ENCODE measurements at regions not wholly inside any gene's neighbourhood (a gene's known extent, or its start where the extent isn't known, plus 50 kb on each side); places are given as distances from the start of the nearest gene placed in this dataset.

DNA sequence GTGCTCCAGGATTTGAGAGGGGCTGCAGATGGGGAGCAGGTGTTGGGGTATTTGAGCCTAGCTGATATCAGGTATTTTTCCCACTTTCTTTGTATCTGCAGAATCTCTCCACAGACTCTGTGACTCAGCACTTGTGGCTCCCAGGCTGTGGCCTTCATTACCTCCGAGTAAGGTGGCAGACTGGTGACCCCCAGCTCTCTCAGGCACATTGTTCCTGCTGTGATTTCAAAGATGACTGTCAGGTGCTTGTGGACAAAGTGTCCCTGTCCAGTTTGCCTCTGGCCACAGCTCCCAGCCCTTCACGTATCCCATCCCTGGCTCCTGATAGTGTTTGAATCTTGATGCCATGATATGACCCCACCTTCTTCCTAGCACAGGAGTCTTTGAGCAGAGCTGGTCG, 396.8 kb upstream of the PODXL start:
- no peaks in the 10 kb centered on the region for H3K9me3 Mint-ChIP-seq
- peaks cover 3% of the 10 kb centered on the region for H3K27me3 Mint-ChIP-seq (ENCODE audit: low read depth)
- H3K36me3 Mint-ChIP-seq (ENCODE audit: low read depth): no peaks in the 10 kb centered on the region
- no peak overlapping the region for H3K4me3 Mint-ChIP-seq
- H3K4me1 Mint-ChIP-seq: peaks cover 7% of the 10 kb centered on the region
- H3K27ac Mint-ChIP-seq (ENCODE audit: unreplicated experiment): peak overlapping the region; percentile 74
- no peak for DNase-seq (ENCODE audit: low read depth, low spot score)
- TF ChIP-seq CTCF (conservative IDR thresholded peaks at IDR 0.05): no peak

DNA sequence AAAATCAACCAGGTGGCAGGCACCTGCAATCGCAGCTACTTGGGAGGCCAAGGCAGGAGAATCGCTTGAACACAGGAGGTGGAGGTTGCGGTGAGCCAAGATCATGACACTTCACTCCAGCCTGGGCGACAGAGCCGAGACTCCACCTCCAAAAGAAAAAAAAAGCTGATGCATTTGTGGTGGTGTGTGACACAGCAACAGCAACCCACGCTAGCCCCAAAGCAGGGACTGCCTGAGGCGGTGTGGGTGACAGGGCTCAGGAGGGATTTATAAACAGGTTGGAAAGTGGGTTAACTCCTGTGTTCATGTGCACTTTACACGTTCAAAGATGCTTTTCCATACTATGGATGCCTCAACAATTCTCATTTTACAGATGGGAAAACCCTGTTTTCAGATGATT, 395.9 kb upstream of the PODXL start:
- Mint-ChIP-seq H3K36me3 (ENCODE audit: low read depth) (no peaks in the 10 kb centered on the region), H3K27ac (ENCODE audit: unreplicated experiment) (no peak overlapping the region), H3K4me3 (no peak overlapping the region), H3K4me1 (peaks cover 7% of the 10 kb centered on the region), H3K27me3 (ENCODE audit: low read depth) (peaks cover 5% of the 10 kb centered on the region), H3K9me3 (no peaks in the 10 kb centered on the region)
- no peak for TF ChIP-seq CTCF (conservative IDR thresholded peaks at IDR 0.05)
- DNase-seq (ENCODE audit: low read depth, low spot score): no peak

DNA sequence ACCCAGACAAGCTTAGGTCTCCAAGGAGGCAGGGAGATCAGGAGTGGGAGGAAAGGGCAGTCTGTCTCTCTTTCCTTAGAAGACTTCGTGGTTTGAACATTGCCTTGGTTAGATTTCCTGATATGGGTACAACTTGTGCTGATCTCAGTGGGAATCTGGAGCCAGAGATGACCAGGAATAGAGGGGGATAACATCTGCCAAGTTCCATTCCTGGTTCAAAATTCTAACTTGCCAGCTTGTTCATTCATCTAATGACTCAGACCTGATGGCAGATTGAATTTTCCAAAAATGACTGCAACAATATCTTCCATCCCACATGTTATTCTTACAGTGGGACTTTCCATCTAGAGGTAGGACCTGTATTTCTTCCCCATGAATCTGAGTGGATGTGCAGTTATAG, 394.3 kb upstream of the PODXL start:
- no peak for TF ChIP-seq CTCF (conservative IDR thresholded peaks at IDR 0.05)
- peaks cover 19% of the 10 kb centered on the region for H3K27me3 Mint-ChIP-seq (ENCODE audit: low read depth)
- H3K27ac Mint-ChIP-seq (ENCODE audit: unreplicated experiment): no peak overlapping the region
- no peak for DNase-seq (ENCODE audit: low read depth, low spot score)
- H3K4me1 Mint-ChIP-seq: peaks cover 4% of the 10 kb centered on the region
- H3K4me3 Mint-ChIP-seq: no peak overlapping the region
- no peaks in the 10 kb centered on the region for H3K36me3 Mint-ChIP-seq (ENCODE audit: low read depth)
- no peaks in the 10 kb centered on the region for H3K9me3 Mint-ChIP-seq

DNA sequence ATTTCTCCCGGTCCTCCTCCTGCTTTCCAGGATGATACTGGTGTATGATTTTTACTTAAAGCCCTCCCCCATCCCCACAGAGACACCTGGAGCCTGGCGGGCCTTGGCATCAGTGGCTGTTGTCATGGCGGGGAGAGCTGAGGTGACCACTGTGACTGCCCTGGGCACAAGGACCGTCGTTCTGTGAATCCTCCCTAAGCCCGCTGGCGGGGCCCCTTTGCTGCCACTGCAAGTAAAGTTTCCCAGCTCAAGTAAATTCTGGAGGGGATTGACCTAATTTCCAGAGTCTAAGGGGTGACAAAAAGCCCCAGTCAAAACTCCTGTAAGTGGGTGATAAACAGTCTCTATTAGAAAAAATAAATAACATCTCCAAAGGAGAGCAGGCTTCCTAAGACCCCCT, 393.2 kb upstream of the PODXL start:
- Mint-ChIP-seq H3K9me3 (no peaks in the 10 kb centered on the region), H3K4me1 (no peaks in the 10 kb centered on the region), H3K36me3 (ENCODE audit: low read depth) (no peaks in the 10 kb centered on the region), H3K27me3 (ENCODE audit: low read depth) (peaks cover 29% of the 10 kb centered on the region), H3K27ac (ENCODE audit: unreplicated experiment) (no peak overlapping the region), H3K4me3 (no peak overlapping the region)
- no peak for DNase-seq (ENCODE audit: low read depth, low spot score)
- no peak for TF ChIP-seq CTCF (conservative IDR thresholded peaks at IDR 0.05)

- no peak overlapping the region for H3K27ac Mint-ChIP-seq (ENCODE audit: unreplicated experiment)
- no peaks in the 10 kb centered on the region for H3K4me1 Mint-ChIP-seq
- H3K27me3 Mint-ChIP-seq (ENCODE audit: low read depth): peaks cover 41% of the 10 kb centered on the region
- no peak overlapping the region for H3K4me3 Mint-ChIP-seq
- H3K36me3 Mint-ChIP-seq (ENCODE audit: low read depth): no peaks in the 10 kb centered on the region
- no peak for DNase-seq (ENCODE audit: low read depth, low spot score)
- TF ChIP-seq CTCF (conservative IDR thresholded peaks at IDR 0.05): no peak
- no peaks in the 10 kb centered on the region for H3K9me3 Mint-ChIP-seq
Observed at GRCh38 chr7:131948434-131949053, 392.1 kb upstream of the PODXL start.

Measured in neural crest cell (in vitro differentiated cells).